ENCODE measurements at regions not wholly inside any gene's neighbourhood (a gene's known extent, or its start where the extent isn't known, plus 50 kb on each side); places are given as distances from the start of the nearest gene placed in this dataset.

DNA sequence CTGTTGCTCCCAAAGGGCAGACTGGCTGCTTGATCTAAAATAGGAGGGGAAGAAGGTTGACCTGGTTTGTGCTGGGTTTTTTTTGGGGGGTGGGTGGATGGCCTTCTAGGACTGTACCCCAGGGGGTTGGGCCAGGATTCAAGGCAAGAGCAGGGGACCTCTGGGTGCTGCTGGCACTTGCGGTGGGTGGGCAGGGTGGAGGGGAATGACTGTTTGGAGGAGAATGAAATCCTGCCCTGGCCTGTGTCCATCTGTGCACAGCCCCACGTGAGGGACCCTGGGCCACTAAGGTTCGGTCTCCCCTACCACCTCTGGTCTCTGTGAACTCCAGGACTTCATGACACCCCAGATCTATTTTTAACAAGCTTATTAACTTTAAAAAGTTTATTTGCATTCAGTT, 414.2 kb downstream of the PTPRU start:
- TF ChIP-seq, protein P1, sequence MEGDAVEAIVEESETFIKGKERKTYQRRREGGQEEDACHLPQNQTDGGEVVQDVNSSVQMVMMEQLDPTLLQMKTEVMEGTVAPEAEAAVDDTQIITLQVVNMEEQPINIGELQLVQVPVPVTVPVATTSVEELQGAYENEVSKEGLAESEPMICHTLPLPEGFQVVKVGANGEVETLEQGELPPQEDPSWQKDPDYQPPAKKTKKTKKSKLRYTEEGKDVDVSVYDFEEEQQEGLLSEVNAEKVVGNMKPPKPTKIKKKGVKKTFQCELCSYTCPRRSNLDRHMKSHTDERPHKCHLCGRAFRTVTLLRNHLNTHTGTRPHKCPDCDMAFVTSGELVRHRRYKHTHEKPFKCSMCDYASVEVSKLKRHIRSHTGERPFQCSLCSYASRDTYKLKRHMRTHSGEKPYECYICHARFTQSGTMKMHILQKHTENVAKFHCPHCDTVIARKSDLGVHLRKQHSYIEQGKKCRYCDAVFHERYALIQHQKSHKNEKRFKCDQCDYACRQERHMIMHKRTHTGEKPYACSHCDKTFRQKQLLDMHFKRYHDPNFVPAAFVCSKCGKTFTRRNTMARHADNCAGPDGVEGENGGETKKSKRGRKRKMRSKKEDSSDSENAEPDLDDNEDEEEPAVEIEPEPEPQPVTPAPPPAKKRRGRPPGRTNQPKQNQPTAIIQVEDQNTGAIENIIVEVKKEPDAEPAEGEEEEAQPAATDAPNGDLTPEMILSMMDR (IDR thresholded peaks at IDR 0.05; ENCODE audit: low read depth, low read length): no peak
- no peak overlapping the region for H3K4me3 ChIP-seq (ENCODE audit: low read depth, low read length)

DNA sequence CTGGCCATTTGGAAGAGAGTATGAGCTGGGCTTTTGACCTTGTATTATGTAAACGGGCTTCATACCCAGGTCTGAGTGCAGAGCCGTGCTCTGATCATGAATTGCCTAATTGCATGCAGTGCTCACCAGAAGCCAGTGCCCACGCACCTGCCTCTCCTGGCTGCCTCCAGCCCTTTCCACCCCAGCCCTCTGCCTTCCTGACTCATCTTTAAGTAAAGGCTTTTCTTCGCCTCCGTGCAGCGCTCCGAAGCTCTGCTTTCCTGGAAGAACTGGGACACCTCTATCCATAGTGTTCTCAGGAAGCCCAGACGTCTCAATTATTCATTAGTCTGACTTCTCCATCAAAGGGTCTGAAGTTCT, 413.7 kb downstream of the PTPRU start:
- H3K4me3 ChIP-seq (ENCODE audit: low read depth, low read length): no peak overlapping the region
- TF ChIP-seq, protein P1 (IDR thresholded peaks at IDR 0.05; ENCODE audit: low read depth, low read length): no peak

DNA sequence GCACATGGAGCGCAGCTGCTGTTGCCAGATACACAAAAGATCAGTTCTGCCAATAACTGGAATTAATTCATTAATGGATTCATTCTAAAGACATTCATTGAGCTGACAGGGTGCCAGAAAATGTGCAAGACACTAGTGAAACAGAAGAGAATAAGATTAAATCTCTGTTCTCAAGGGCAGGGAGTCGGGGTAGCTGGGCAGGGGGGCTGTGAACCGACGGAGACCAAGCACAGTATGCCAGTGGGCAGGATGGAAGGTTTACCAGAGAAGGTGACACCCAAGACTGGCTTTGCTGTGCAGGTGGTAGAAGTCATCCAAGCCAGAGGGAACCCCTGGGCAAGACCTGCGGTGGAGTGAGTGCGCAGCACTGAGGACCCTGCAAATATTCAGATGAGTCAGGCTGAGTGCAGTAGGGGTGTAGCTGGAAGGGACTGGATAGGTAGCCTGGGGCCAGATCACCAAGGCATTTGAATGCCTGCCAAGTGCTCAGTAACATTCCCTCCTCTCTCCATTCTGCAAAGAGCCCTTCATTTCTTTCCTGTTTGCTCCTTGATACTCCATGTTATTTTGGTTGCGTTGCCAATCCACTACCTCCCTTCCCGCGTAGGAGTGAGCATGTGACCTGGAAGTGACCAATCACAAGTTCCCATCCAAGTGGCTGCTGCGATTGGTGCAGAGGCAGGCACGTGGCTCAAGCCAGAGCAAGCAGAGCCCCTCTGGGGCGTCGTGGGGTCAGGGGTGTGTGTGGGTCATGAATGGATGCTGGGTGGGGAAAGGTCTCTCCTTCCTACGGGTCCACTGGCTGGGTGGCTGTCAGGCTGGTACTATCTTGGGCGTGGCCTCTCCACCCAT, 413.1 kb downstream of the PTPRU start:
- H3K4me3 ChIP-seq (ENCODE audit: low read depth, low read length): no peak overlapping the region
- TF ChIP-seq, protein P1 (IDR thresholded peaks at IDR 0.05; ENCODE audit: low read depth, low read length): no peak

DNA sequence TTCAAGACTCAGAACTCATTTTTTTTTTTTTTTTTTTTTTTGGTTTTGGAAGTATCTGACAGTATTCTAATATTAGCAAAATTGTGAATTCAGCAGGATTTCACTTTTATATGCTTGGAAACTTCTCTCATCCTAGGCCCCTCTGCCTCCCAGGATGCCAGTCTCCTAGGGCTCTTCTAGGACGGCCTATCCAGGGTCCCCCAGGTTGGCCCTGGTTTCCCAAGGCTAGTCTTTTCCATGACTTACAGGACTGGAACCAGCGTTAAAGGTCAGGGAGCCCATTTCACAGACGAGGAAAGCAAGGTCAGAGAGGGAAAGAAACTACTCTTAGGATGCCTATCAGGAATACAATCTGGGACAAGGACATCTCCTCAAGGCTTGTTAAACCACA, 412.5 kb downstream of the PTPRU start:
- H3K4me3 ChIP-seq (ENCODE audit: low read depth, low read length): no peak overlapping the region
- TF ChIP-seq, protein P1 (IDR thresholded peaks at IDR 0.05; ENCODE audit: low read depth, low read length): no peak

DNA sequence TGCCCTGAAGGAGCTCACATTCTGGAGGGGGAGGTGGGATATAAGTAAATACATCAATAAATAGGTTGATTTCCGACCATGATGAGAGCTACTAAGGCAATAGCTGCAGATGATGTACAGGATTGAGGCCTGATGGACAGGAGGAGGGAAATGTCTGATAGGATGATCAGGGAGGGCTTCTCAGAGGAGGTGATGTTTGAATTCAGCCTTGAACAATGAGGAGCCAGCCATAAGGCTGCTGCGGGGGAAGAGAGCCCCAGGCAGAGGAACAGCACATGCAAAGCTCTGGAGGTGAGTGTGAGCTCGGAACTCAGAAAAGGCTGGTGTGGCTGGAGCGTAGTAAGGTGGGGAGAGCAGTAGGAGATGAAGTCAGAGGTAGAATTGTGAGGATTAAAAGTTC, 411.7 kb downstream of the PTPRU start:
- no peak overlapping the region for H3K4me3 ChIP-seq (ENCODE audit: low read depth, low read length)
- TF ChIP-seq, protein P1 (IDR thresholded peaks at IDR 0.05; ENCODE audit: low read depth, low read length): no peak

DNA sequence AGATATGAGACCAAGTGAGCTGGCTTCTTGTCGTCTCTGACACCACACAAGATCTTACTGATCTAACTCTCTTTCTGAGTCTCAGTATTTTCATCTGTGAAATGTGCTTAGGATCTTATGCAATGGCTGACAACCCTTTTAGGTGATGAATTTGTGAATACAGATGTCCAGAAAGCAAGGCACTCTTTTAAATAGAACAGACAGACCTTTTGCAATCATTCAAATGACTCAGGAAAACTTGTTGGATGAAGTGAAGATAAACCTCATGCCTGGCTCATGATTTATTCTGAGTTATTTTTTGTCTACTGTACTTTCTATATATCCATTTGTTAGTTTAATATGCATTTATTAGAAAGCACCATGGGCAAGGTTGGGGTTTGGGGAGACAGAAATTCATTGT, 411.3 kb downstream of the PTPRU start:
- TF ChIP-seq, protein P1 (IDR thresholded peaks at IDR 0.05; ENCODE audit: low read depth, low read length): no peak

DNA sequence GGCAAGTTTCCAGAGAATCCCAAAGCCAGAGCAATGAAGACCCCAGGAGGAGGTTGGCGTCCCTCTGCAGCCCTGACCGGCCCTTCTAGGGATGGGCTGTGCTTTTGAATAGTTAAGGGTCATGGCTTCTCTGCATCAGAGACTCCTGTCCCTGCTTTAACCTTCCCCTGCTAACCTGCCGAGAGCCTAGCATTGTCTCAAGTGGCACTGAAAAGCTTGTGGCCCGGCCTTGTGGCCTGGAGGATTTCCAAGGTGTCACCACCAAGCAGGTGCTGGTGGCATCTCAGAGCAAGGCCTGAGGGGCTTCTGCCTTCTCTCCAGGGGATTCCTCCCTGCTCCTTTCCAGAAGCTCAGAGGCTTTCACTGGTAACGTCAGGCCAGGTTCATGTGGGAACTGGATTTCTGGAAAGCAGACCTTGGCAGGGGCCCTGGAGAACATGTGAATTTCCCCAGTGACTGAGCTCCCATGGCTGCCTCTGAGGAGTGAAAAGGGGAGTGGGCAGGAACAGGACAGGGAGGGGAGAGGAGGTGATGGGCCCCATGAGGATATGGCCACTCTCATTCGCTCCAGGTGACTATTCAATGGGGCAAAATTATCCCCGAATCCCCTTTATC, 409.9 kb downstream of the PTPRU start:
- no peak overlapping the region for H3K4me3 ChIP-seq (ENCODE audit: low read depth, low read length)
- TF ChIP-seq, protein P1 (IDR thresholded peaks at IDR 0.05; ENCODE audit: low read depth, low read length): no peak

More for the DNA sequence above, 411.3 kb downstream of the PTPRU start:
- no peak overlapping the region for H3K4me3 ChIP-seq (ENCODE audit: low read depth, low read length)

Measured in WI38 (cell line).